ENCODE measurements at regions not wholly inside any gene's neighbourhood (a gene's known extent, or its start where the extent isn't known, plus 50 kb on each side); places are given as distances from the start of the nearest gene placed in this dataset.

DNA sequence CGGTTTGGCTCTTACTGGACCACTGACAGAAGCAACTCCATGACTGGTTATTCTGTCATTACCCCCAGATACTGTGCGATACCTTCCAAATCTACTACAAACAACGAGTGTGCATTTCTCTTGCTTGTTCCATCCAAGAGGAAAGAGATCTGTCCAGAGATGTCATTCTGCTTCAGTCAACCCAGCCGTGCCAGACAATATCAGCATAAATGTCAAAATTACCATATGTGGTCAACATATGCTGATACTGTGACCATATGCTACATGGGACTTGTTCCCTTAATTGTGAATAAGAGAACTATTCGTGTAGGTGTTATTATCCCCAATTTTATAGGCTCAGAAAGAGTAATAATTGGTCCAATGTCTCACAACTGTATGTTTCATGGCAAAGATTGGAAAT, 143.2 kb upstream of the PRSS1 start:
- TF ChIP-seq POLR2A (IDR thresholded peaks at IDR 0.05) (no peak), CTCF (IDR thresholded peaks at IDR 0.05) (no peak)
